Astrocyte of the hippocampus (primary cell): ENCODE measurements at regions not wholly inside any gene's neighbourhood (a gene's known extent, or its start where the extent isn't known, plus 50 kb on each side); places are given as distances from the start of the nearest gene placed in this dataset.

Source experiments
- DNase-seq: peaks from one replicate; pipeline ENCODE4 v3.0.0; 2011; ENCODE audit warnings: low read depth, low spot score

DNA sequence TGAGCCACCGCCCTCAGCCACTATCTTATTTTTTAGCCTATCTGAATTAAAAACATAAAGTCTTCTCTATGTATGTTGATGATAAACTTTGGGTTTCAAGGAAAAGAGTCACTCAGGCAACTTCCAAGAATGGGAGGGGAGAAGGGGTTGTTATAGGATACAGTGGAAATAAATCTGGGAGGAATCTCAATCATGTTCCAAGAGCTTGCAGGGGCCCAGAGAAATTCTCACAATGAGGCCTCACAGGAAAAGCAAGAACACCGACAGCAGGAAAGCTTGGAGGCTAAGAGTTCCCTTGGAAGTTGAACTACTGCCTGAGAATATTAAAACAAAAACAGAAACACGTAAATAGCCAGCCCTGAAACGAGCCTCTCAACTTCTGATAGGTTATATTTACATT lies 384.6 kb upstream of the IGFBP7 start:
- DNase-seq = no peak

DNA sequence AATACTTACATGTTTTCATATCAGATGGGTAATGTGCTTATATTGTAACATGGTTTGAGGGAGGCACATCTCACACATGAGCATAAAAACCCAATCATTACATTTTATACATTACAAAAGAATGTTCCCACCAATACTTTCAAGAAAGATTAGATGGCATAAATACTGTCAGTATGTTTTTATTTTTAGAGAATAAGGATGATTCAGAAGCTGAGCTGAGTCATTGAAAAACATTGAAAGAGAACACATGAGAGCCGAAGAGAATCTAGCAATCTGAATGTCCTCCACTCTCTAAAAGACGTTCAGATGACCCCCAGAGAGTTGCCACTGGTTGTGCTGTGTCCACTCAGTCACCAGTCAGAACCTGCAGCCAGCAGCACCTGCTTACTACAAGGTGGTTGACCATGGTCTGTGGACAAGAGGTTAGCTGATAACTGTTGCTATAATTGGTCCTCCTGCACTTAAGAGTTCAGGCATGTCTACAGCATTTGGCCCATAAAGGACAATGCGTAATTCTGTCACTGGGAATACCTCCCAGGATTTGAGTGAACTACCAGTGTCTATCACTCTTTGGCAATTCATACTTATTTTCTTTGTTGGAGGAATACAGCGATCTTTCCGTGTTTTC lies 382.2 kb upstream of the IGFBP7 start:
- peak; percentile 11 for DNase-seq

DNA sequence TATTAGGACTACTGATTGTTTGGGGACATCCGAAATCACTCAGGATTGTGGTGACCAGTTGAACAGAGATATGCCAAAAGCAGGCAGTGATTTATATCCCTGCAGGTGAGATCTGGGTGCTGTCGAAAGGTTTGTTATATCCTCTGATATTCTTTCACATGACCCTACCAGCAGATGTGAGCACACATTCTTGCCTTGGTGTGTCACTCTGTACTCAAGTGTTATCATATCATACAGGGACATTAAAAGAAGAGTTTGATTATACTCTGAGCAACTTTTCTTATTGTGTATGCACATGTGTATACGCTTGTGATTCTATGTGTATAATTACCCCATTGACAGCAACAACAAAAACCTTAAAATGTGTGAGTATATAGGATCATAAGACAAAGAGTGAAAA lies 381.2 kb upstream of the IGFBP7 start:
- no peak for DNase-seq

DNA sequence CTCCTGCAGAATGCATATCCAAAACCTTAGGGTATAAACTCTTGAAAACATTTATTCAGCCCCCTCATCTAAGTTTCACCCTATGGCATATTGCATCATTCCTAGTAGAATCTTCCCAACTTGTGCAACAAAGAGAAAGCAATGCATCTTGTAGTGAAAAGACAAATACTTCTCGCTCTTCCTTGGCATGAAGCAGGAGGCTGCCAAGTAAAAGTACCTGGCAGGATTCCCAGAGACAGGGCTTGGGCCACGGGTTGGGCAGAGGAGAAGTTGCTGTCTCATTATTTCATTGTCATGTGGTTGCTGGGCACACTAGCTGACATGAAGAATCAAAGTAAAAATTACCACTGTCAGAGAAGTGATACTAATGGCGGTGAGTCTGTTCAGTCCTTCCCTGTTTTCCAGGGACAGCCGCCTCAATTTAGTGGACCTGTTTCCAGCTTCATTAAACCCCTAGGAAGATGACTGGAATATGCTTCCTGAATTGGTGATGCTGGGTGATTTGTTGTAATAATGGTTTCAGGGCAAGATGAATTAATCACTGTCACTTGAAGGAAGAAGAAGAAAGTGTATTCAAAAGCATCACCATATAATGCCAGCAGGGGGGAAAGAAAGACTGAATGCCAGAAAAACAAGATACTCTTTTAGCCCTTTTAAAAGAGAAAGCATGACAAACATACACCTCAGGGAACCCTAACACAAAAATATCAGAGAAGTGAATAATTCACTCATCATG lies 380.5 kb upstream of the IGFBP7 start:
- peak; percentile 14 for DNase-seq

DNA sequence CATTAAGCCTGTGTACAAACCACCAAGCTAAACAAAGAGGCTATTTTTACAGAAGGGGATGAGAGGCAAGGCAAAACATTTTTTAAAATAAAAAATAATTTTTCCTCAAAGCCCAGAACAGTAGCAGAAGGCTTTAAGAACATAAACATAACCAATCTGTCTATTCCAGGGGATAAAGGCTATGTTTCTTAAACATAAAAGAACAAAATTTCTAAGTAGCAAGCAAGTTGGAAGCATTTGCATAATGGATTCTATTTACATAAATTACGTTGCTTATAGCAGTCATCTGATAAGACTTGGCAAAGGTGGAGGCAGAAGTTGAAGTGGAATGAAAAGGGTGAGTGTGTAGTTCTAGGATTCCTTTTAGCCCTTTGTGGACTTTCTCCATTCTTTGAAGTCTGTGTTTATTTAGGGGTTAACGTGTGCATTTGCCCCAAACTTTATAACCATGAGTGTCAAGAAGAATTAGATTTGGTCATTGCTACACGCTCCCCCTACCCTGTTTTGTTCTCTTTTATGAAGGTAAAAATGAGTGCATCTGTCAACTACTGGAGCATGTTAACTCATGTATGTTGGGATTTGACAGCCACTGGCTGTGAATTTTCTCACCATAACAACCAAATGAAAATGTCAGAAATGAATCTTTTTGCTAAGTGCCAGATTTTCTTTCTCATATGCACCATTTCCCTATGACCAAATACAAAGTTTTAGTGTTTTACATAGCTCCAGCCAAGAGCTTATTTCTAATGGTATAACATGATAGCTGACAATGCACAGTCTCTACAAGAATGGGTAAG lies 378.4 kb upstream of the IGFBP7 start:
- DNase-seq = peak; percentile 9

DNA sequence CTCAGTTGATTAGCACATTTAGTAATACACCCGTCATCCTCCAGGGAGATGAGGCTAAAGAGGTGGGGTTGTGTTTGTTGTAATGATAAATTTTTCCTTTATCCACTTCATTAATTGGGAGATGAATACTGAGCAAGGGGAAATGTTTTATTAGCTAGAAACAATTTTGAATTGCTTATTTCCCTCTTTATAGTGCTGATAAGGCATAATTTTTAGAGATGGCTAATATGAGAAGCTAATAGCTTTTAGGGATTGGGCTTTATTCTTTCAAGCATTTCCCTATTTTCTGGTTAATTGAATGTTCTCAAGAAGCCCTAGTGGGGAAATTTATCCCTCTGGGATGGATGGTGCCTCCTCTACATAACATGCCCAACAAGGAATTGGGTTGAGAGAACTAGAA lies 365.2 kb upstream of the IGFBP7 start:
- no peak for DNase-seq

DNA sequence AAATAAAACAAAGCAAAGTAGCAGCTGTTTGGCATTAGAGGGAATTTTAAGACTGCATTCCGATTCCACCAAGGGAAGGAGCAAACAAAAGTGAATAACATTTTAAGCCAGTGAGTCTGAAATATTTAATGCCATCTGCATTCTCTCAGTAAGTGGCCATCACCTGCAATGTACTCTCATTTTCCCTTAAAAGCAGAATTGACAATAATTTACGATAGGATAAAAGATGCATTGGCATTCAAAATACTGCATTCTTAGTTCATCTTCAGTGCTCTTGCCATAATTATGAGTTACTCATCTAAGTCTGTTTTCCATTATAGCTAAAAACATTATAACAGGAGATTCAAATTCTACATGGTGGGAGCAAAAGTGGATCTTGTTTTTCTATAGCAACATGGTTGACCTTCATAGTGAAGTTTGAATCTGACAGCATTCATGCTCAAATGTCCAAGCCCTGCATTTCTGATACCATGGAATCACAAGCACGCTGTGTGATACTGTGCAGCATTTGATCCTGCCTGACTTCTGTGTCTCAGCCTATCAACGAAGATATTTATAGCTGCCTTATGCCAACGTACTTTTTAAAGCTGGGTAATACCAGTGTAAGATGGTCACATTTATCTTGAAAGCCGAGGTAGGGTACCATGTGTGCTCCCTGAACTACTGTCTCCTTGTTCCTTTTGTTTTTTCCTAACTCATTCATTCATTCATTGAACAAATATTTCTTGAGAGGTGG lies 355.3 kb upstream of the IGFBP7 start:
- DNase-seq = no peak

DNA sequence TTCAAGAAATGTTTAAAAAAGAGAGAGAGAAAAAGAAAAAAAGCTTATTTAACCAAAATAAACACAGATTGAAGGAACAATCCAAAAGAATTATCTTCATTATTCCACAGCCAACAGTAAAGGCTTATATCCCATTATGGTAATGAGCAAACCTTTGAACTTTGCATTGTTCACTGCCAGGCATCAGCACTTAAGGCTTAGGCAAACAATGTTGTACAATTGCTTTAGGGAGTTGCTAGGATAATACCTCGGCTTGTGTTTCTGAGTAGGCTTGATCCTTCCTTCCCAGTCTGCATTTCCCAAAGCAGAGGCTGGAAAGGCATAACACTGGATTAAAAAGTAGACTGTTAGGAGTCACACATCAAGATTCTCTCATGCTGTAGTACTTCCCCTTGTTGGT lies 352.7 kb upstream of the IGFBP7 start:
- no peak for DNase-seq

DNA sequence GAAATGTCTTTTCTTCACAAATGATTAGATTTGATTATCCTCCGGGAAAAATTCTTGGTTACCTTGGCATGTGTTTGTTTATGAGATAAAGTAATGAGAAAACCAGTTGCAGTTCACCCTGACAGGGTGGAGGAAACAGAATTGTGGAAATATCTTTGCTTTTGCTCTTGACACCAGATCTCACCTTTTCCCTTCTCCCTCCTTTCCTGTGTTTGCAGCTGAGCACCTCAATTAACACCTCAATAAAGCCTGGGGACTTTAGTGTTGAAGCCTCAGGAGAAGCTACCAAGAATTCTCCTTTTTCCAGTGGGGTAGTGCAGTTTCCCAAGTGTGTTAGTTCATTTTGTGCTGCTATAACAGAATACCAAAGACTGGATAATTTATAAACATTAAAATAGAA lies 350.8 kb upstream of the IGFBP7 start:
- DNase-seq = no peak

DNA sequence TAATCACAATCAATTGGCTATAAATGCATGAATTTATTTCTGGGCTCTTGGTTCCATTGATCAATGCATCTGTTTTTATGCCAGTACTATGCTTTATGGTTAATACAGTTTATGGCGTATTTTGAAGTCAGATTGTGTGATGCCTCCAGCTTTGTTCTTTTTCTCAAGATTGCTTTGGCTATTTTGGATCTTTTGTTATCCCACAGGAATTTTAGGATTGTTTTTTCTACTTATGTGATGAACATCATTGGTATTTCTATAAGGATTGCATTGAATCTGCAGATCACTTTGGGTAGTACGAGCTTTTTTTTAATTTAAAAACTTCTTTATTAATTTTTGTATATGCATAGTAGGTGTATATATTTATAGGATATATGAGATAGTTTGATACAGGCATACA lies 338.7 kb upstream of the IGFBP7 start:
- DNase-seq = no peak

DNA sequence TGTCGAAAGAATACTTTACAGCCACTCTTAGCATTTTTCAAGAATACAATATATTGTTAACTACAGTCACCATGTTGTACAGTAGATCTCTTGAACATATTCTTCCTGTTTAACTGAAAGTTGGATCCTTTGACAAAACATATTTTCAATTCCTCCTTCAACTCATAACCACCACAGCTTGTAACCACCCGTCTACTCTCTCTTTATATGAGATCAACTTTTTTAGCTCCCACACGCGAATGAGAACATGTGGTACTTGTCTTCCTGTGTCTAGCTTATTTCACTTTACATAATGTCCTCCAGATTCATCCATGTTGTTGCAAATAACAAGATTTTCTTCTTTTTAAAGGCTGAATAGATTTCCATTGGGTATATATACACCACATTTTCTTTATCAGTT lies 338.3 kb upstream of the IGFBP7 start:
- no peak for DNase-seq

DNA sequence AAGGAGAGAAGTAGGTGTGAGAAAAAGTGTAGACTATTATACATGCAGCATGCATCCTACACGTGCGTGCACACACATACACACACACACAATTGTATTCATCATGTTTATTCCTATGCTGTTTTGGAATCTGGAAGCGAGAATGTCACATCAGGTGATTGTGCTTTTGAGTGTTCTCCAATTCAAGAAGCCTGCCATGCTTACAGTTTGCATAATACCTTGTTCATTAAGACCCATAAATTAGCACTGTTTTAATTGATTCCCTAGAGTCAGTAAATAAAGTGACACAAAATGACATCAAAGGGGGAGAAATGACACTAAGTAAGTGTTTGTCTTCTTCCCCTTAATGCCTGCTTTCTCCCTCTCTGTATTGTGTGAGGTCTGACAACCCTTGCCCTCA lies 336.1 kb upstream of the IGFBP7 start:
- DNase-seq = no peak

DNA sequence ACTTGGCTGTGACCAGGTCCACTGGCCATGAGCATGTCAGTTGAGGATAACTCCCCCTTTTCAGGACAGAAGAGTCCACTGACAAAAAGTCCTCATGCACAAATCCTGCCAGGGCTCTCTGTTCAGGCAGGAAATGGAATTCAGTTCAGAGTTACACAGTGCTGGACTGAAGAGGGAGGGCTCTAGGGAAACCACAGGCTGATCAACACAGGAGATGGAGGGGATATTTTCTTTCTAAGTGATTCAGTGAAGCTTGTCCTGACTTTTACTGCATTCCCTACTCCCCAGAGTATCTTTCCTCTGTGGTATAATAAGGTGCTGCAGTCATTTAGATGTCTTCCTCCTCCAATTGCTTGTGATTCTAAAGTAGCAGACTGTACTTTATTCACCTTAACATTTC lies 335.5 kb upstream of the IGFBP7 start:
- DNase-seq = peak; percentile 30

DNA sequence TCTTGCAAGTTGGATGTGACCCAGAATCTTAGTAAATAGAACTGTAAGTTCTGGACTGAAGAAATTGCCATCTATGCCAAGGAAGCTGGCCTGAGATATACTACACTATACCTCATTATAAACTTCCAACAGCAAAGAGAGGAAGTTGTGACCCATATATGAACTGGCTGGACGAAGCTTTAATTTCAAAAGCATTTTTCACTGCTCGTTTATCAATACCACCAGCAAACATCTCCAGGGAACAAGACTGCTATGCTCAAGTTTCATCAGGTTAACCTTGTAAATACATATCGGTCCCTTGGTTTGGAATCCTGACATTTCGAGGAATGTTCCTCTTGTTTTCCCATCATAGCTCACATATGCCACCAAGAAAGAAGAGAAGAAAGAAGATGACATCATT lies 334.5 kb upstream of the IGFBP7 start:
- DNase-seq = no peak

DNA sequence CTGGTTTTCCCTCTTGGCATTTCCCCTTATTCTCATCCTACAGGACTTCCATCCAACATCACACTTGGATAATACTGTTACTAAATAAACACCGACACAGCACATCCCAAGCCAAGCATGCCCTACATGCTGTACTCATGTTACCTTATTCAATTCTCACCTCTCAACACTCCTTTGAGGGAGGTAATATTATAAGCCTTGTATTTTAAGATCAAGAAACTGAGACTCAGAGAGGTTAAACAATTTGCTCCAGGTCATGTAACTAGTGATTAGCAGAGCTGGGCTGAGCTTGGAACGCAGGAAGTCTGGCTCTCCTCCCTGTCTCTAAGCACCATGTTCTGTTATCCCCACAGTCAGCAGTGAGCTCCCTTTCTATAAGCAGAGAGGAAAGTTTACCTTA lies 333.6 kb upstream of the IGFBP7 start:
- DNase-seq = no peak

DNA sequence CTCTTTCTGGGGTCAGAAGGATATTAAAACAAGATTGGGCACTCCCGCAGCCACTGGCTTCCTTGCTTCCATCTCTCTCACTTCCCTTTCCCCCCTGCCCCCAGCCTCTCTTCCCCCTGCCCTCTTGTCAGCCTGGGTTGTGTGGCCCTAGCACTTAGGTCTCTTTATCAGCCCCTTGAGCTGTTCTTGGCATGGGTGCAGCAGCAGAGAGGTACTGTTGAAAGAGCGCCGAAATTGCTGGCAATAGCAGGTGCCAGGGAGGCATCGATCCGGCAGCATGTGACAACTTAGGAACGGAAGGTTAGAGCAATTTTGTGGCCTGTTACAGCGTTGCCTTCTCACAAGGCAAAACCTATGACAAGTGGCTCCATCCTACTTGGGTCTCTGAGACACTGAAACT lies 333.1 kb upstream of the IGFBP7 start:
- DNase-seq = no peak

DNA sequence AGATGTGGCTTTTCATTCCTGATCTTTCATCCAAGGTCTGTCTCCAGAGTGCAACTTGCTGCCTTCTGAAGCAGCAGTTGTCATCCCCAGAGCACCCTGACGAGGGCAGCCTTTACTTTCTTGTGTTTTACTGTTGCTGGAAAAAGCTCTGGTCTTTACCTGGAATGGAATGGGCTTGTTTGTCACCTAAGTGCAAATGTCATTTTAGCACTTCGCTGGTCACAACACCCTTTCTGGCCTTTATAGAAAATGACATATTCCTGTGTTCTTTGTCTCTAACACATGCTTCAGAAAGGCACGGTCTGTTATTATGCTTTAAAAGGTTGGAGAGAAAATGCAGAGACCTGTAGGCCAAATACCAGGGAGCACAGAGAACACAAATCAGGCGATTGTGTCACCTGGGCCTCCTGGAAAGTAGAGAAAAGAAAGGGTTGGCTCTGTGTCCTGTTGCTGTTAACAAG lies 332.7 kb upstream of the IGFBP7 start:
- peak; percentile 74 for DNase-seq

DNA sequence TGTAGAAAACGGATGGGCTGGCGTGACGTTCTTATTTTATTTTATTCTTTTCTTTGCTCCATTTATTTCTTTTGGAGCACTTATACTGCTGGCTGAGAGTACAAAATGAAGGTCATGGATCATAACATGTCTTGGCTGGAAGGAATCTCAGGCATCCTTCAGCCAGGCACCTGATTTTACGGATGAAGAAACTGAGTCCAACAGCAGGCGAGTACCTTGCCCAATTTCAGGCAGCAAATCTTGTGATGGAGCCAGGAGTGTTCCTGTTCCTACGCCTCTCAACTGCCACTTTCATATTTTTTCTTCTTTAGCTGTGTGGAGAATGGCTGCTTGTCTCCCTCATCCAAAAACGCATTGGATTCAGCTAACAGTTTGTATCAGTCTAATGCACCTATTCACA lies 332.1 kb upstream of the IGFBP7 start:
- no peak for DNase-seq

DNA sequence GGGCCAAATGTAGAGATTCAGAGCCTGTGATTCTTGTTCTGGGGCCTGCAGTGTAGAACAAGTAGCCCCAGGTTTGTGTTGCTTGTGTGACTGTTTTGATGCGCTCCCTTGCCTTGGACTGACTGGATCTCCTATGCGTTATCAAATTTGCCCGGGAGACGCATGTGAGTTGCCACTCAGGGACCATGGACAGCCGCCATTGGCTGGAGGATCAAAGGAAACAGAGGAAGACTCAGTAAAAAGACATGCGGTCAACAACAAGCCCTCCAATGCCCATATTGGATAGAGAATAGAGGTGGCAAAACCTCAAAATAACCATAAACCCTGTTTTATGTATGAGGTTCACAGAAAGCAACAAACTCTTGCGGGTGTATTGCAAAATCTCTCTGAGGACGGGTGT lies 327.5 kb upstream of the IGFBP7 start:
- DNase-seq = no peak

DNA sequence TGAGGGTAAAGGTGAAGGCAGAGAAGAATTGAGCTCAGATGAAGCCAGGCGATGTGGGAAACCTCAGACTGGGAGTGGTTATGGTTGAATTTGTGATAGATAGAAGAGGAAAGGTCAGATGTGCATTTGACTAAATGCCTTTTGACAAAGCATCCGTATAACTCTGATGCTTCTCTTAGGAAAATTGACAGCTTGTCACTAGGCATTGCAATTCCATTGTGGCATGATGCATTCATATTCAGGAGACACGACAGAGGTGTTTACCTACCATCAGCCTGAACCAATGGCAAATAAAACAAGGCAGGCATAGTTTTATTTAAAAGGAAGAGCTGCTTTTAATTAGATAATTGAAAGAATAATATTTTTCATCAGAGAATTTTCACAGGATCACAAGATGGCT lies 325.1 kb upstream of the IGFBP7 start:
- DNase-seq = no peak

DNA sequence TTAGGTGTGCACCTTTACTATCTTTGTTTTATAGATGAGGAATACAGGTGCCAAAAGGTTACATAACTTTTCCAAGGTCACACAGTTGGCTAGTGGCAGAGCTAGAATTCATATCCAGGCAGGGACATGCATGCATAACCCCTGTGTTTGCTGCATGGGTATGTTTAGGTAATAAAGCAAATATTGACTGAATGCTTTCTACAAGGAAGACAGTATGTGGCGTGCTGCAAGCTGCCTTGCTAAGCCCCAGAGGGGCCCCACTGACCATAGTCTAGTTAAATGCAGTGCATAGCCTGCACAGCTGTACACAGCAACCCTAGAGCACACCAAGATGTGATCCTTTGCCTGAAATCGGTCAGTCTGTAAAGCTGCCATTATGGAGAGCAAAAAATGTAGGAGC lies 320.5 kb upstream of the IGFBP7 start:
- DNase-seq = no peak

DNA sequence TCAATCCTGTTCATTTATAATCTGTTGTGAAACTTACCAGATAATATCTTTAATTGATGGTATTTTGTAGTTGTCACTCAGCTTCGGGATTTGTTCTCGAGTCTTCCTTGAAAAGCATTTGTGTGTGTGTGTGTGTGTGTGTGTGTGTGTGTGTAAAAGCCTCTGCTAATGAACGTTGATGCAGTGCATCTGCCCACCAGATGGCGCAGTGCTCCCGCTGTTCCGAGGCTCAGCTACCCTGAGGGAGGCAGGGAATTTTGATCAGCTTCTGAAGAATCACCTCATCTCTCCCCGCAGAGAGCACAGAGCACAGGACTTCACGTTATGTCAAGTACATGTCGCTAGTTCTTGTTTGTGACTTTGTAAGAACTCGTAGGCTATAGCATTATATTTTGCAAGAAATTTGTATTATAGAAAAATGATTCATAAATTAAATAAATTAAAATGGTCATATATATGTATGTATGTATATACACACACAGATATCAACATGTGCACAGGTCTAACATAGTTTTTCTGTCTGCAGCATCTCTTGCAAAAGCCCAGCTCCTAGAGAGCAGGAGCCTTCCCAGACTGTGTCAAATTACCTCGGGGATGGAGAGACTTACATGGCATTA lies 316.7 kb upstream of the IGFBP7 start:
- peak; percentile 92 for DNase-seq
